ENCODE measurements at regions not wholly inside any gene's neighbourhood (a gene's known extent, or its start where the extent isn't known, plus 50 kb on each side); places are given as distances from the start of the nearest gene placed in this dataset.

DNA sequence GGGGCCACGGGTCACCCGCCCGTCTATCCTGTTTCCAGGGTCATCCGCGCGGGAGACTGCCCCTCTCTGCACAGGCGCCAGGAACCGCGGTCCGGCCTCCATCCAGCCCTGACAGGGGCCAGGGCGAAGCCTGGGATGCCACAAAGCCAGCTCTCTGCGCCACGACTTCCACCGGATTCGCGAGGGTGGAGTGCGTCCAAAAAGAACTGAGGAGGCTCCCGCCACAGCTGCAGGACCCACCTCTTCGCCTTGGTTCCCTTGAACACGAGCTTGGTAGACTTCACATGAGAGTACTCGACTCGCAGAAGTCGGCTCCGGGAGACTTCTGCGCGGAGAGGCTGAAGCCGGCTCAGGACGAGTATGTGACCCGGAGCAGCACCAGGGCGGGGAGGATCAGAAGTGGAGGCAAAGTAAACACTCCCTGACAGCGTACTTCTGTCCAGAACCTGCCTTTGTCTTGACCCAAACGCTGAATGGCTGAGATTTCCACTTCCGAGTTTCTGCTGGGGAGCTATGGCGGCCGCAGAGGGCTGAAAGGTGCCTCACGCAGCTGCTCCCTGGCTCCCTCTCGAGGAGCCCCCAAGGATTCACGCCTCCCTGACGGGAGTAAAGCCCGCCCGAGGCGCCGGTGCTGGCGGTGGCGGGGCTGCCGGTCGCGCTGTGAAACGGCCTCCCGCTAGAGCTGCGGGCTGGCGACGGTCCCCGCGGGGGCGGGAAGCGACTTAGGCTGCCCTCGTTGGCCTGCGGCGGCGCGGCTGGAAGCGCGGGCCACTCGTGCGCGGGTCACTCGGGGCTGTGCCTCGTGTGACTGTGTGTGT is 4566.7 kb upstream of the OR11H1 start:
- no peak for TF ChIP-seq CTCF (CRISPR knock-in tag; IDR thresholded peaks at IDR 0.05)
- no peak for TF ChIP-seq GABPA (IDR thresholded peaks at IDR 0.05; ENCODE audit: low read depth, low read length)
- no peak for TF ChIP-seq GABPA (CRISPR knock-in tag; IDR thresholded peaks at IDR 0.05; ENCODE audit: low read depth)
- TF ChIP-seq POLR2A (IDR thresholded peaks at IDR 0.05; ENCODE audit: insufficient read depth in 1 of 2, low read depth in 2 of 2, low read length in 2 of 2): no peak
- no peak for TF ChIP-seq CREB1 (IDR thresholded peaks at IDR 0.05)
- TF ChIP-seq CREB1 (CRISPR knock-in tag; IDR thresholded peaks at IDR 0.05): no peak

Data from HepG2 (cell line).